Suprapubic skin (tissue), 4 donors: ENCODE measurements at regions not wholly inside any gene's neighbourhood (a gene's known extent, or its start where the extent isn't known, plus 50 kb on each side); places are given as distances from the start of the nearest gene placed in this dataset.

ENCODE experiments used
- DNase-seq, 2 donors: peaks; one replicate each; pipeline ENCODE4 v3.0.0-alpha.2; 2019; ENCODE audit warnings: low spot score in 2 of 2
- H3K27ac ChIP-seq: fragments of 200-600 bp; sonication (generic); one replicate; pipeline ENCODE4 v1.5.1; 2019
- H3K27me3 ChIP-seq: fragments of 200-600 bp; sonication (generic); one replicate; pipeline ENCODE4 v1.5.1; 2019
- H3K36me3 ChIP-seq: fragments of 200-600 bp; sonication (generic); one replicate; pipeline ENCODE4 v1.5.1; 2019
- H3K4me1 ChIP-seq: fragments of 200-600 bp; sonication (generic); one replicate; pipeline ENCODE4 v1.5.1; 2019
- H3K4me3 ChIP-seq: fragments of 200-600 bp; sonication (generic); one replicate; pipeline ENCODE4 v1.5.1; 2019; ENCODE audit warnings: mild to moderate bottlenecking
- H3K9me3 ChIP-seq: fragments of 200-600 bp; sonication (generic); one replicate; pipeline ENCODE4 v1.5.1; 2019
- CTCF ChIP-seq, 2 donors: fragments of 200-600 bp in 1 of 2; fragments of 450-650 bp in 1 of 2; sonication (generic) in 1 of 2; IDR thresholded peaks; one replicate each; pipeline ENCODE4 v1.5.1; 2016 to 2019; ENCODE audit warnings: antibody characterized with exemption in 2 of 2, mild to moderate bottlenecking in 1 of 2, moderate library complexity in 1 of 2
- EP300 ChIP-seq: sonication (generic); formaldehyde crosslinking; IDR thresholded peaks from one replicate; pipeline ENCODE4 v1.6.1; 2017; ENCODE audit warnings: antibody characterized with exemption
- POLR2A ChIP-seq, 2 donors: fragments of 450-650 bp; IDR thresholded peaks; one replicate each; pipeline ENCODE4 v1.6.1; 2017; ENCODE audit warnings: antibody characterized with exemption in 2 of 2, mild to moderate bottlenecking in 2 of 2, moderate library complexity in 2 of 2
- POLR2AphosphoS5 ChIP-seq, 3 donors: sonication (generic); formaldehyde crosslinking; IDR thresholded peaks; one replicate each; pipeline ENCODE4 v1.6.1; 2017; ENCODE audit warnings: antibody characterized with exemption in 3 of 3
- WGBS: methylation state at CpG from one replicate; pipeline ENCODE4 v1.1.5; 2018; 5-methylcytosine and 5-hydroxymethylcytosine counted together

GRCh38 chr12:58068706-58069105, 127.3 kb downstream of the ATP23 start:
- TF ChIP-seq POLR2A (IDR thresholded peaks at IDR 0.05) (no peak), EP300 (no peak), CTCF (IDR thresholded peaks at IDR 0.05) (no peak), POLR2AphosphoS5 (IDR thresholded peaks at IDR 0.05) (no peak)
- Histone ChIP-seq H3K36me3 (no peaks in the 10 kb centered on the region), H3K9me3 (no peaks in the 10 kb centered on the region), H3K4me3 (no peak overlapping the region), H3K4me1 (peaks cover 5% of the 10 kb centered on the region), H3K27ac (no peak overlapping the region), H3K27me3 (no peaks in the 10 kb centered on the region)
- DNase-seq = no peak

GRCh38 chr12:58069268-58069963, 128.0 kb downstream of the ATP23 start:
- peaks cover 5% of the 10 kb centered on the region for H3K4me1 ChIP-seq
- no peaks in the 10 kb centered on the region for H3K36me3 ChIP-seq
- no peak overlapping the region for H3K27ac ChIP-seq
- TF ChIP-seq EP300 = no peak
- no peak for TF ChIP-seq CTCF (IDR thresholded peaks at IDR 0.05)
- no peak for TF ChIP-seq POLR2A (IDR thresholded peaks at IDR 0.05)
- TF ChIP-seq POLR2AphosphoS5 (IDR thresholded peaks at IDR 0.05) = no peak
- no peak for DNase-seq
- WGBS = 71% methylated on average over 2 of the region's 2 CpGs
- H3K4me3 ChIP-seq = no peak overlapping the region
- H3K9me3 ChIP-seq = no peaks in the 10 kb centered on the region
- no peaks in the 10 kb centered on the region for H3K27me3 ChIP-seq

- H3K9me3 ChIP-seq = no peaks in the 10 kb centered on the region
- H3K36me3 ChIP-seq = no peaks in the 10 kb centered on the region
- no peak overlapping the region for H3K4me3 ChIP-seq
- H3K4me1 ChIP-seq = peaks cover 5% of the 10 kb centered on the region
- DNase-seq = no peak
- no peaks in the 10 kb centered on the region for H3K27me3 ChIP-seq
- TF ChIP-seq POLR2A (IDR thresholded peaks at IDR 0.05) (no peak), EP300 (no peak), POLR2AphosphoS5 (IDR thresholded peaks at IDR 0.05) (no peak), CTCF (IDR thresholded peaks at IDR 0.05) (no peak)
- 97% methylated on average over 2 of the region's 2 CpGs for WGBS
- no peak overlapping the region for H3K27ac ChIP-seq
Measured at GRCh38 chr12:58071994-58072393, 130.6 kb downstream of the ATP23 start.

GRCh38 chr12:58074259-58074658, 132.9 kb downstream of the ATP23 start:
- no peak overlapping the region for H3K4me3 ChIP-seq
- H3K27ac ChIP-seq = no peak overlapping the region
- no peaks in the 10 kb centered on the region for H3K27me3 ChIP-seq
- DNase-seq = no peak
- 90% methylated on average over 1 of the region's 1 CpG for WGBS
- no peaks in the 10 kb centered on the region for H3K9me3 ChIP-seq
- H3K36me3 ChIP-seq = no peaks in the 10 kb centered on the region
- TF ChIP-seq POLR2A (IDR thresholded peaks at IDR 0.05) (no peak), POLR2AphosphoS5 (IDR thresholded peaks at IDR 0.05) (no peak)
- peaks cover 5% of the 10 kb centered on the region for H3K4me1 ChIP-seq

- Histone ChIP-seq H3K27me3 (no peaks in the 10 kb centered on the region), H3K27ac (no peak overlapping the region), H3K4me3 (no peak overlapping the region), H3K4me1 (no peaks in the 10 kb centered on the region), H3K36me3 (no peaks in the 10 kb centered on the region), H3K9me3 (no peaks in the 10 kb centered on the region)
- DNase-seq = no peak
- 50% methylated on average over 1 of the region's 1 CpG for WGBS
- no peak for TF ChIP-seq CTCF (IDR thresholded peaks at IDR 0.05)
- no peak for TF ChIP-seq POLR2A (IDR thresholded peaks at IDR 0.05)
- TF ChIP-seq EP300 = no peak
- TF ChIP-seq POLR2AphosphoS5 (IDR thresholded peaks at IDR 0.05) = no peak
Measured at GRCh38 chr12:58079806-58080205, 138.4 kb downstream of the ATP23 start.

- 0% methylated on average over 1 of the region's 1 CpG for WGBS
- DNase-seq = no peak
- no peak overlapping the region for H3K4me3 ChIP-seq
- TF ChIP-seq EP300 (no peak), CTCF (IDR thresholded peaks at IDR 0.05) (no peak), POLR2A (IDR thresholded peaks at IDR 0.05) (no peak), POLR2AphosphoS5 (IDR thresholded peaks at IDR 0.05) (no peak)
- no peaks in the 10 kb centered on the region for H3K4me1 ChIP-seq
- no peaks in the 10 kb centered on the region for H3K27me3 ChIP-seq
- no peaks in the 10 kb centered on the region for H3K9me3 ChIP-seq
- no peaks in the 10 kb centered on the region for H3K36me3 ChIP-seq
- H3K27ac ChIP-seq = no peak overlapping the region
Measured at GRCh38 chr12:58081488-58081887, 140.1 kb downstream of the ATP23 start.
